BJ (cell line): ENCODE measurements at regions not wholly inside any gene's neighbourhood (a gene's known extent, or its start where the extent isn't known, plus 50 kb on each side); places are given as distances from the start of the nearest gene placed in this dataset.

ENCODE experiments used
- CTCF ChIA-PET: fragments of 350-600 bp; formaldehyde crosslinking; extraction: SDS; loops from one replicate; lab custom pipeline; 2021; ENCODE audit warnings: antibody characterized with exemption, inconsistent platforms; lab: Yijun Ruan, JAX
- POLR2A ChIA-PET: fragments of 300-600 bp; sonication (Branson Sonifier 250); formaldehyde crosslinking; extraction: SDS; loops from one replicate; lab custom pipeline; 2021; ENCODE audit warnings: antibody characterized with exemption; lab: Charles Lee
- DNase-seq: peaks from one replicate; pipeline ENCODE4 v3.0.0-alpha.2; 2011; ENCODE audit warnings: low read depth
- H3K27me3 ChIP-seq: 2 replicates; pipeline ENCODE4 v1.6.0; 2011; ENCODE audit warnings: low read length; ENCODE audit not compliant: control insufficient read depth, insufficient read depth
- H3K36me3 ChIP-seq: 2 replicates; pipeline ENCODE4 v1.5.1; 2011; ENCODE audit warnings: low read length; ENCODE audit not compliant: control insufficient read depth, insufficient read depth
- H3K4me3 ChIP-seq: 2 replicates; pipeline ENCODE4 v1.5.1; 2011; ENCODE audit warnings: low read depth, mild to moderate bottlenecking, control low read depth, low read length
- TF ChIP-seq, protein P1 (sequence below): IDR thresholded peaks from 2 replicates; pipeline ENCODE4 v1.5.1; 2011; ENCODE audit warnings: low read depth, mild to moderate bottlenecking, control low read depth, inconsistent platforms, low read length, moderate library complexity; ENCODE audit not compliant: insufficient read depth

DNA sequence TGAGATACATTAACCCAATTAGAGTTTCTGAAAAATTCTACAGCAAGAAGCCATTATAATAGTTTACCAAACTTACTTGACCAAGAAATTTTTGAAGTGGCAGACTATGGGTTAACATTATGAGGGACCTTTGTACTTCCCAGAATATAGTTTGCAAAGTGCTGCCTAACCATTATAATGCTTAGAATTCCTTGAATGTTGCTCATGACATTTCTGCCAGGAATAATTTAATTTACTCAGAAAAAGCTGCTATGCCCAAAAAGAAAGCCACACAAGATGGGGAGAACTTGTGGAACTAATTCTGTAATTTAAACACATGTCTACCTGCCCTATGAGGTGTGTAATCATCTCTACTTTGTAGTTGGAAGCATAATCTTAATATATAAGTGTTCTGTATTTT, 58.1 kb upstream of the MYCBP2 start:
- CTCF ChIA-PET, result no interaction called here
- POLR2A ChIA-PET, result no interaction called here
- TF ChIP-seq, protein P1, sequence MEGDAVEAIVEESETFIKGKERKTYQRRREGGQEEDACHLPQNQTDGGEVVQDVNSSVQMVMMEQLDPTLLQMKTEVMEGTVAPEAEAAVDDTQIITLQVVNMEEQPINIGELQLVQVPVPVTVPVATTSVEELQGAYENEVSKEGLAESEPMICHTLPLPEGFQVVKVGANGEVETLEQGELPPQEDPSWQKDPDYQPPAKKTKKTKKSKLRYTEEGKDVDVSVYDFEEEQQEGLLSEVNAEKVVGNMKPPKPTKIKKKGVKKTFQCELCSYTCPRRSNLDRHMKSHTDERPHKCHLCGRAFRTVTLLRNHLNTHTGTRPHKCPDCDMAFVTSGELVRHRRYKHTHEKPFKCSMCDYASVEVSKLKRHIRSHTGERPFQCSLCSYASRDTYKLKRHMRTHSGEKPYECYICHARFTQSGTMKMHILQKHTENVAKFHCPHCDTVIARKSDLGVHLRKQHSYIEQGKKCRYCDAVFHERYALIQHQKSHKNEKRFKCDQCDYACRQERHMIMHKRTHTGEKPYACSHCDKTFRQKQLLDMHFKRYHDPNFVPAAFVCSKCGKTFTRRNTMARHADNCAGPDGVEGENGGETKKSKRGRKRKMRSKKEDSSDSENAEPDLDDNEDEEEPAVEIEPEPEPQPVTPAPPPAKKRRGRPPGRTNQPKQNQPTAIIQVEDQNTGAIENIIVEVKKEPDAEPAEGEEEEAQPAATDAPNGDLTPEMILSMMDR, result no peak
- Histone ChIP-seq H3K36me3 (no peaks in the 10 kb centered on the region), H3K4me3 (no peak overlapping the region), H3K27me3 (no peaks in the 10 kb centered on the region)
- no peak for DNase-seq

DNA sequence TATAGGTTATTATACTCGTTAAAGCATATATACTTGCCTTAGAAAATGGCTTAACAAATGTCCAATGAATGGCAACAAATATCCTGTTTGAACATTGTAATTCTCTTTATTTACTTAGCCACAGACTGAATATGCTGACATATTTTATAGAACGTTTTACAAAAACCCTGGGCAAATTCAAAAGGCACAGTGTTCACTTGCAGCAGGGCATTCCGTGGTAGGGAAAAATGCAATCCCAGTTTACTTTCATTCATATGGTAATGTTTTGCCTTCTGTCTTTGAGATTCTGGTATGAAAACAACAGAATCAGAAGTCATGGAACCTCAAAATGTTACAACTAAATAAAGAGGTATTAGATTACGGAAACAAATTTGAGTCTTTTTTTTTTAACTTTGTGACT, 56.2 kb upstream of the MYCBP2 start:
- ChIA-PET POLR2A (no interaction called here), CTCF (no interaction called here)
- TF ChIP-seq, protein P1, result no peak
- Histone ChIP-seq H3K27me3 (no peaks in the 10 kb centered on the region), H3K36me3 (no peaks in the 10 kb centered on the region), H3K4me3 (no peak overlapping the region)
- DNase-seq, result no peak

DNA sequence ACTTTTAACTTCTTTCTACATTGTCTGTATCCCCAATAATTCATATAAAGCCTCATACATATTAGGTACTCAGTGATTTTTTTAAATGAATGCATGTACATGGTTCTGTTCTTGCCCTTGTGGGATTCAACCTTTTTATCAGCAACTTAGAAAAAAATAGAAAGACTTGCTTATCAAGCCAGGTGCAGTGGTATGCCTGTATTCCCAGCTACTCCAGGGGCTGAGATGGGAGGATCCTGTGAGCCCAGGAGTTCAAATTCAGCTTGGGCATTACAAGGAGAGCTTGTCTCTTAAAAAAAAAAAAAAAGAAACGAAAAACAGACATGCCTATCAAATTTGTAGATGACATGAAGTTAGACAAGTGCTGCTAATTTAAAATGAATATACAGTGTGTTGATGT, 54.2 kb upstream of the MYCBP2 start:
- no peak overlapping the region for H3K4me3 ChIP-seq
- H3K36me3 ChIP-seq, result no peaks in the 10 kb centered on the region
- POLR2A ChIA-PET, result no interaction called here
- CTCF ChIA-PET, result no interaction called here
- no peaks in the 10 kb centered on the region for H3K27me3 ChIP-seq
- no peak for DNase-seq
- TF ChIP-seq, protein P1, result no peak

DNA sequence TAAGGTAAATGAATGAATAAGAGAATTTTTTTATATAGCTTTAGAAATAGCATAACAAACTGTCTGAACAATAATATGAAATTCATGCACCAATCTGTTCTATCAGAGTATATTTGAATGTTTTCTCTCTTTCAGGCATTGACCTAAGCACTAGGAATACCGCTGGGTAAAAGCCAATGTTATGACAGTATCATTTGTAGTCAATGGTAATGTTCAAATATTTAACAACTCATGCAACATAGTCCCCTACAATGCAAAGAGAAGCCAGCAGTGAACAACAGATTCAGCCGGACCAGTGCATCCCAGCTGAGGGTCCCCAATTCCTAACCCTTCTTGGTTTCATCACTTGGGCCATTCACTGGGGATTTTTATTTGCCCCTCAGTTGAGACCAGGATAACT, 52.6 kb upstream of the MYCBP2 start:
- CTCF ChIA-PET, result no interaction called here
- DNase-seq, result no peak
- no peaks in the 10 kb centered on the region for H3K36me3 ChIP-seq
- no peak overlapping the region for H3K4me3 ChIP-seq
- no peaks in the 10 kb centered on the region for H3K27me3 ChIP-seq
- TF ChIP-seq, protein P1, result no peak
- POLR2A ChIA-PET, result no interaction called here

DNA sequence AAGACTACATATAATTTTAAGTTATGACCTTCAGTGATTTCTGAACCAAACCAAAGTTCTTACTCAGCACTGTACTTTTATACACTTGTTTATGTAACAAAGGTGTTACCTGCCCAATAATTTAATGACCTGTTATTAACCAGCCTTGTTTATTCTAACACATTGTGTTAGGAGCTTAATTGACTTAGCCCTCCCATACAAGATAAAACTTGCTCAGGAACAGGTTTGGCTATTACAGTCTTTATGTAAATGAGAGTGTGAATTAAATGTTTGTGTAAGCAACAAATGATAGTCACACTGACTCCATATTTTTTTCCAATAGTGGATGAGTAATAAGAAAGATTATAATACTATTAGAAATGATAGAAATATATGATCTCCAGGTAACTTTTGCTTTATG, 51.8 kb upstream of the MYCBP2 start:
- no peak overlapping the region for H3K4me3 ChIP-seq
- TF ChIP-seq, protein P1, result no peak

More for the DNA sequence above, 51.8 kb upstream of the MYCBP2 start:
- Histone ChIP-seq H3K27me3 (no peaks in the 10 kb centered on the region), H3K36me3 (no peaks in the 10 kb centered on the region)
- no peak for DNase-seq
- POLR2A ChIA-PET, result no interaction called here
- CTCF ChIA-PET, result no interaction called here
